Caki2 (cell line): ENCODE measurements at regions not wholly inside any gene's neighbourhood (a gene's known extent, or its start where the extent isn't known, plus 50 kb on each side); places are given as distances from the start of the nearest gene placed in this dataset.

ENCODE experiments used
- DNase-seq: peaks from one replicate; pipeline ENCODE4 v3.0.0-alpha.2; 2015; ENCODE audit warnings: low read depth
- in situ Hi-C: cut with HindIII; loops from 2 replicates; pipeline ENCODE4 v1.10.0; 2016; ENCODE audit warnings: low sequenced_read_pairs, low pct_unique_long_range_greater_than_20kb, mixed read lengths

DNA sequence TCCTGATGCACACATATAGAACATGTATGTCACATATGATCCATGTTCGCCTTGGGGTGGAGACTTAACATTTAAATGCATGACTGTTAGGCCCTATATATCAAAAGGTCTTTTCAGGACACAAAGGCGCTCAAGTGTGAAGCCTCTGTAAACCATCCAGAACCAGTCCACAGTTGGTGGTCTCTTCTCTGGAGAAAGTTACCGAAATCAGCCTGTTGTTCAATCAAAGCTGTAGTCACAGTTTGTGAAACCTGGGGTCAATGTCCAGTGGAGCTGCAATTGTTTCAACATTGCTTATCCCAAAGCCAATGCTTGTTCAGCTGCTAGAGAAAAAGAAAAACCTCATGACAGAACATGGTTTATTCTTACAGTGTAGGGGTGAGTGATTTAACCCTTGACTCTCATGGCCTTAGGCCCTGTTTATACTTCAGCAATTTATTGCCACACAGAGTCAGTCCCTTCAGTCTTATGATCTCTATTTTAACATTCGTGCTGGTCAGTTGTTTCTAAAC is 193.6 kb upstream of the CST7 start:
- peak; percentile 81 for DNase-seq
- in situ Hi-C loops = no loop called here

DNA sequence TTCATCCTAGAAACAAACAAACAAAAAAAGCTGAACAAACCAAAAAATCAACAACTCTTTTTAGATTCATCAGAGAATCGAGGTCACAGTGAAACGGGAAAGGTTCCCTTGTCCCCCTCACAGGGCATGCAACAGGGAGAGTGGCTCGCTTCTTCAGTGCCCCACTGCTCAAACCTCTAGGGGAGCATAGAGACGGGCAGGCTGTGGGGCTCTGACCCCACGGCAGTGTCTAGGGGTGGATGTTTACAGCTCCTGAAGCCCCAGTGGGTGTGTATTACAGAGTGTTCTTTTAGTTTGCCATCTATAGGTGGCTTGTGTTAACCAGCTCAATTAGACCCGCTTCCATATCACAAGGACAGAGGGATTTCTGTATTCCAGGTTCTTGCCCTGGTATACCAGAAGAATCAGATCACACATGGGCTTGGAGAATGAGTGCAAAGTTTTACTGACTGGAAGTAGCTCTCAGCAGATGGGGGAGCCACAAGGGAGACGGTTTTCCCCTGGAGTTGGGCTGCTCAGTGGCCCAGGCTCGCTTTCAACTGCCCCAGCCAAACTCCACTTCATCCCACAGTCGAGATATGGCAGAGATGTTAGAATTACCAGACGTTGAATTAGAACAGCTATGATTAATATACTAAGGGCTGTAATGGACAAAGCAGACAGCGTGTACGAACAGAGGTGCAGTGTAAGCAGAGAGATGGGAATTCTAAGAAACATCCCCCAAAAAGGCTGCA is 192.6 kb upstream of the CST7 start:
- no peak for DNase-seq
- in situ Hi-C loops = no loop called here

DNA sequence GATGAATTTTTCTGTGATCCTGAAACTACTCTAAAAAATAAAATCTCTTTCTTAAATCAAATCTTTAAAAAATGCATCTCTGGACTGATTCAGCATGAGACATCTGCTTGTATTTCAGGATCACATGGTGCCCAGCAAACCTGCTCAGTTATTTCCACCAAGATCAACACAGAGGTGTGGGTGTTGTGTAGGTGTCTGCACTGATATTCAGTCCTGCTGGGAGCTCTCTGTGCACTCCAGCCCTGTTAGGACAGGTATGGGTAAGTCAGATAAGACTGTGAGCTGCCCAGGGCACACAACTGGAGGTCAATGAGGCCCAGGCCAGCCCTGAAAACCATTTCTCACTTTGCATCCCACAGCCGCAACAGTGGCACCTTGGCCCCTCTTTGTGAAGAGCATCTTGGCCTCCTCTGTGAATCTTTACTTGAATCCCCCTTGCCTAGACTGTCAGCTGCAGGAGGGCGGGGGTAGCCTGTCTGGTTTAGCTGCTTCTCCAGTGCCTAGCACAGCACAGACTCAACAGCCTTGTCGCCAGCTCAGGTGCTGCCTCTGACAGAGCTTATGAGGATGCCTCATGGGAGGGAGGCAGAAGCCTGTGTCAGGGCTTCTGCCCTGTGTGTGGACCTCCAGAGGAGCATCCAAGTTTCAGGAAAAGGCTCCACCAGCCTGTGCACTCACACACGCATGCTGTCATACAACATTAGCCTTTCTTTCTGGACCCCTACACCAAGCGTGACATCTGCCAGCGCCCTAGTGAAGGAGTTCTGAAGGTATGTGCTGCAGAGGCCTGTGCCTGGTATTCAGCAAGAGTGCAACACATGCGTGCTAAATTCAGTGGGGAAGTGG is 187.6 kb upstream of the CST7 start:
- no peak for DNase-seq

DNA sequence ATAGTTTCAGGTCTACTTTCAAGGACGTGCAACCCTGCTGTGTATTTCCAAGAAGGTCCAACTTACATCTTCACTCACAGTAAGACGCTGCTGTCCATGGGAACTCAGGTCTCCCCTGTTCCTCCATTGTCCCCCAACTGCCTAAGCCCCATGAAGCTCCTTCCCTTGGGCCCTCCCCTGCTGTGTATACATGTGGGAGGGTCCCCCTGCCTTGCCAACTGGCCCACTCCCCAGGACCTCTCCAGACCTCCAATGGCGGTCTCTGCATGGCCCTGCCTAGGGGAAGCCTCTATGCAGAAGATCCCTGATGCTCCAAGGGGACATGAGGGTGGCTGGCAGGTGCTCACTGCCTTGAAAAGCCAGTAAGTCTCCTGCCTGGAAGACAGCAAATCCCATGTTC is 186.7 kb upstream of the CST7 start:
- no peak for DNase-seq
- in situ Hi-C loops = no loop called here

More for the DNA sequence above, 187.6 kb upstream of the CST7 start:
- in situ Hi-C loops = no loop called here

DNA sequence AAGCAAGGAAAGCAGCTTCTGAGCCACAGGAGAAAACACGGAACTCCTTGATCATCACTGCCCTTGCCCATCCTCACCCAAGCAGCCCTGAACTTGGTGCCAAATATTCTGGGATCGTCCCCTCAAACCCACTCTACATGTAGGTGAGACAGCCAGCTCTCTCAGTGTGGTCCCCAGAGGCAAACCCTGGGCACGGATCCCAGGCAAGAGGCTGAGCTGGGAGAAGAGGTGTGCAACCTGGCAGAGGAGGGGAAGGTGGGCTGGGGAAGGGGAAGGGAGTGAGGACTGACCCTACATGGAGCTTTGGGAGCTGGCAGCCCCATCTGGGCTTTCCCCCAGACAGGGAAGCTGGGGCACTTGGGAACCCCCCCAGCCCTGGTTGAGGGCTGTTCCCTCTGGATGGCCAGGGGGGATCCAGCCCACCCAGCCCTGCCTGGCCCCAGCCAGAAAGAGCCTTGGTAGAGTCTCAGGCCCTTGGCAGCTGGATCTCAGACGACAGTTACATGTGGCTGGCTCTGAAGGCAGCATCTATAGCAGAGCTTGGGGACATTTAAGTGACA is 186.2 kb upstream of the CST7 start:
- DNase-seq = no peak
- in situ Hi-C loops = no loop called here

DNA sequence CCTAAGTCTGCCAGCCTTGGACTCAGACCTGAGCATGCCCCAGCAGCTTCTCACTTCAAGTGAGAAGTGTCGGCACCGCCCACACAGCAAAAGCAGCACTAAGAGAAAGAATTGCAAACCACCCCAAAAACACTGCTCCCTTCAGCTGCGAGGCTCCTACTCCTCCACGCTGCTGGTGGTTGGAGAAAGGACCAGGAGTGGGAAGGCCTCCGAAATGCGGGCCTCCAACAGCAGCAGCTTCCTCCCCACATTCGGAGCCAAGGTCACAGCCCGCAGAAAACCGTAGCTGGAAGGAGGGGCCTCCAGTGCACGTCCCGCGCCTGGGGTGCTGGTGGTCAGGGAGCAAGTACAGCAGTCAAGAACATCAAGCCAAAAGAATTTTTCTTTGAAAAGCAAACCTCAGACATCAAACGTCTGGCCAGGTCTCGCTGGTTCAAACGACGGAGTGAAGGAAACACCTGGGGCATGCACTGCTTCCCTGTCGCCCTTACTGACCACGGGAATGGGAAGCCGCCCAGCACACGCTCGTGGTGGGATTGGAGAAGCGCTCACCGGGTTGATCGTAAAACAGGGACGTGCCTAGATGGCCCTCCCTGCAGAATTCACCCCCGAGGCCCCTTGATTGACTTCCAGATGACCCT is 185.6 kb upstream of the CST7 start:
- DNase-seq = no peak

DNA sequence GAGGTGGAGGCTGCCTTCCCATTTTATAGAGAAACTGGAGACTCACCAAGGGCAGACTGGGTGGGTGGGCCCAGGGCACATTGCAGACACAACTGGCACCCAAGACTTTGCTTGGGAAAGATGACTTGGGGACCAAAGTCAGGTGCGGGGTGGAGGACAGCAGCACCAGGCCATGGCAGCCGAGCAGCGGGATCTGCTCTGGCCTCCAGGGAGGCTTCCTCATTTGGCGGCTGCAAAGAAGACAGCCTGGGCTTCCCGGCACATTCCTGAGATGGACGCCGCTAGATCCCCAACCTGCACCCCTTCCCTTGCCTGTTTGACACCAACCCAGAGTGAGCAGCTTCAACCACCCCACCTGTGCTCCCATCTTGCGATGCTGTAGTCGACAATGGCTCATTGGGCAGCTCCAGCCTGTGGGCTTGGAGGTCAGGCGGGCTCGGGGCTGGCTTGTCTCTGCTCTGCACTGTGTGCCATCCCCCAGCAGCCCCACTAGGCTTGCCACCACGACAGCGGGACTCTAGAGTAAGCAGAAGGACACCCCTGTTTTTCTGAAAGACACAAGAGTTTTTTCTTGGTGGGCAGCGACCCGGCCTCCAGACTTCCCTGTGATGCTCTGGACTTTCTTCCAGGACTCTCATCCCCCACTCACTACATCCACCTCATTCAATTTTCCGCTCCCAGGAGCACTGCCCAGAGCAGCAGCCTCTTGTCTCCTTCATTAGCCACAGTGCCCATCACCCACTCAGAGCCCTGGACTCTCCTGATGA is 184.9 kb upstream of the CST7 start:
- in situ Hi-C loops = no loop called here
- no peak for DNase-seq

More for the DNA sequence above, 185.6 kb upstream of the CST7 start:
- in situ Hi-C loops = no loop called here

DNA sequence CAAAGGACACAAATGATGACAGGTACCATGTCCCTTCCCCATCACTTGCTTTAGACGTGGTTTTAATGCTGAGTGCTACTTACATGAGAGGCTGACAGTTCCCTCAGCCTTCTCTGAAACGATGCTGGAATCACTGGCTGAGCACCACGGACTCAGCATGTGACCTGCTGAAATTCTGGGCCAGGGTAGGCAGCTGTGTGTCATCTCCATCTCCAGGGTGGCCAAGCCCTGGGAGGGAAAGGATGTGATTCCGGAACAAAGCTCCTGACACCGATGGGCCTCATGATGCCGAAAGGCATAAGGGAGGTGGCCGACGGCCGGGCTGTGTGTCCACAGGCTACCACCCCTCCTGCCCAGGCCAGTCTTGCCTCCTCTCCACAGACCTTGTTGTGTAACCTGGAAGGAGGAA is 184.3 kb upstream of the CST7 start:
- in situ Hi-C loops = no loop called here
- DNase-seq = no peak

DNA sequence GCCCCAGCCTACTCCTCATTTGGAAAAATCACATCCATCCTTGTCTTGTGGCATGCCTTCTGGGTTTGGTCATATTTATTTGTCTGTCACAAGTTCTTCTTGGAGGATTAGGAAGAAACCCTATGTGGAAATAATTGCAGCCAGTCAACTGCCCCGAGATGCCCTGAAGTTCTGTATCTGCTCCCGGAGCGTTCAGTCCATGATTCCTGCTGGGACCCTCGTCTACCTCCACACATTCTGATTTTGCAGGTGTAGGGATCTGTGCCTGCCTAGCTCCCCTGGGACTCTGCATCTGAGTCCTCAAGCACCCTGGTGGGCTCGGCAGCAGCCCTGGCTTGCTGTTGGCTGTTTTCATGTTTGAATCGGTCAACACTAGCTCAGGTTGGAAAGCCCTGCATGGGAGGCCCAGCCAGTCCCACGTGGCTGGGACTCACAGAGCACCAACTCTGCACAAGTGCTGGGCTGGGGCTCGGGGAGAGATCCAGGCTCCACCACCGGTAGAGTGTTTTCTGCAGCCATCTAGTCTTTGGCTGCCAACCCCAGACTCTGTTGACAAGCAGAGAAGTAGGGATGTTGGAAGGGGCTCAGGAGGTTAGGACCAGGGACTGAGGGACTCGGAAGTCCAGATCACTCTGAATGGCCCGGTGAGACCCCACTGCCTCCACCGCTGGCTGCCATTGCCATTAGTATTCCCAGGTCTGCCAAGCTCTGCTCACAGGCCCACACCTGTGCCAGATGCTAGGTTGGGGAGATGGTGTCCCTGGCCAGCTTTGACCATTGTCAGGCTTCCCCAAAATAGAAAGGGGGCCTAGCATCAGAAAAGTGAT is 183.5 kb upstream of the CST7 start:
- in situ Hi-C loops = no loop called here
- DNase-seq = no peak

DNA sequence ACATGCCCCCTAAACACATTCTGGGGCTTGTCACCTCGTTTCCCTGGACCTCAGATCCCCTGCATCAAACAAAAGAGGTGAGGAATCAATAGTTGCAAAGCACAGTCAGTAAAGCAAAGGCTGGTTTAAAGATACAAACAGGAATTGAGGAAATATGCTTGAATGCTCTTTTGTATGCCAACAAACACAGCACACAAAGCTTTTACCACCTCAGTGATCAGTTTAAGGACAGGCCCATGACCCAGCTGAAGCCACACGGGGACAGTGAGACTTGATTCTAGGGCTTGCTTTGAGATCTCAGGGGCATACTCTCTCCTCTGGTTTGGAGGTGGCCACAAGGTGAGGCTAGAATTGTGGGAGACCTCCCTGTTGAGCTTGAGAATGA is 182.9 kb upstream of the CST7 start:
- in situ Hi-C loops = no loop called here
- DNase-seq = no peak

DNA sequence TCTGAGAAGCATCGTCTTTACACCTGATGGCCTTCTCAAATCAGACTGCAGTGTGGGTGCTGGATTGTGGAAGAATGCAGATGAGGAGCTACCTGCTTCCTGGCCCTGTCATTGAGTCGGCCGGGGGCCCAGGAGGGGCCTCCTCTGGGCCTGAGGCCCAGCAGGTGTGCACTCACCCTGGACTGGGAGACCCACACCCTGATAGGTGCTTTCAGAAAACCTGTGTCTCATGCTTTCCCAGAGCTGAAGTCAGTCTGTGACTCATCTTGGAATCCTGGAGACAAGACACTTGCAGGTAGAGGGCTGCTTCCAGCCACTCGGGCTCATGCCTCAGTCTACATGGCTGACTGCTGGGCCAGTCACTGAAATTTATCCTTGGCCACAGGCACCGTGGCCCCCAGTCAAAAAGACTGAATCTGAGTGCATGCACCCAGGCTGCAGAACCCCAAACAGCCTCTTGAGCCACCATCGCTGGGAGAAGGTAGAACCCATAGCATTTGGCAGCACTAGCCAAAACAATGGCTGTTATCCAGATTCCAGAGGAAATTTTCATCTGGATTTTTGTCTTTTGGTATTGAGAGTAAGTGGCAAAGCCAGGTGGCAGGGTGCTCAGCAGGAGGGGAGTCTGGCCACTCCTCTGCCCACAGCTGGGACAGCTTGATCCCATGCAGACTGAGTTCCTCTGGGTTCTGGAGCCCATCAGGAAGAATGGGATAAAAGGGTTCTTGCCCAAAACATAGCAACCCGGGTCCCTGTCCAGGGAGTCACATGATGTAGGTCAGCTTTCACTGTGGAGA is 182.0 kb upstream of the CST7 start:
- in situ Hi-C loops = no loop called here
- no peak for DNase-seq

DNA sequence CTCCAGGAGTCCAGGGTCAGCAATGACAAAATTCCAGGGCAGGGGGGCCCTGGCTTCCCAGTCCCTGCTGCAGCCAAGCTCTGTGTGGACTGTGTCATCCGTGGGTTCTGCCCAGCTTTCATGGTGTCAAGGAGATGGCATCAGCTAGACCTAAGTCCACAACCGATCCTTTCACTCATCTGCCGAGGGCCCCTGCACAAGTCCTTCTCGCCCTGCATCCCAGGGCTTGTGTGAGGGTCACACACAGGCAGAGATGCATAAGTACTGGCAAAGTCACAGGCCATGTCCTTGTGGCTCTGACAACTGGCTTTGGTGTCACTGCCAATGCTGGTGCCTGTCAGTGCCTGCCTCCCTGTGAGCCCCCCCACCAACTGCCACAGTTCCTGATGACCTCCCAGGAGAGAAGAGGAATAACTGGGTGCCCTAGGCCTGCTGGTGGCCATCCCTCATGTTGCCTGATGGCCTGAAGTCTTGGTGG is 181.4 kb upstream of the CST7 start:
- in situ Hi-C loops = no loop called here
- no peak for DNase-seq

DNA sequence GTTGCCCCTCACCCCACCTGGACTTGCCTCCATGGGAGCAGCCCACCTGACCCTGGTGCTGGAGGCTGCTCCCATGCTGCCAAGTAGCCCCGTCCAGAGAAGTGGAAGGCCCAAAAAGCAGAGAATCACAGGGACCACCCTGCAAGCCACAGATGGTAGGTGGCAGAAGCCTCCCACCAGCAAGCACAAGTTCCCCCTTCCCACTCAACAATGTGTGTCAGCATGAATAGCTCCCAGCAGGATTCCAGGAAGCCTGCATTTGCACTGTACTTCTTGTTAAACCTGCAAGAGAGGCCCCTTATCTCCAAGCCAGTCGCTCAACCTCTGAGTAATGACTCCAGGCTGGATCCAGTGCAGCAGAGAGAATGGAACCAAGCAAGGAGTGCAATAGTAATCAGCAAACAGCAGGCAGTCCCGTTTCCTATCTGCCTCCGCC is 180.8 kb upstream of the CST7 start:
- no peak for DNase-seq
- in situ Hi-C loops = no loop called here

DNA sequence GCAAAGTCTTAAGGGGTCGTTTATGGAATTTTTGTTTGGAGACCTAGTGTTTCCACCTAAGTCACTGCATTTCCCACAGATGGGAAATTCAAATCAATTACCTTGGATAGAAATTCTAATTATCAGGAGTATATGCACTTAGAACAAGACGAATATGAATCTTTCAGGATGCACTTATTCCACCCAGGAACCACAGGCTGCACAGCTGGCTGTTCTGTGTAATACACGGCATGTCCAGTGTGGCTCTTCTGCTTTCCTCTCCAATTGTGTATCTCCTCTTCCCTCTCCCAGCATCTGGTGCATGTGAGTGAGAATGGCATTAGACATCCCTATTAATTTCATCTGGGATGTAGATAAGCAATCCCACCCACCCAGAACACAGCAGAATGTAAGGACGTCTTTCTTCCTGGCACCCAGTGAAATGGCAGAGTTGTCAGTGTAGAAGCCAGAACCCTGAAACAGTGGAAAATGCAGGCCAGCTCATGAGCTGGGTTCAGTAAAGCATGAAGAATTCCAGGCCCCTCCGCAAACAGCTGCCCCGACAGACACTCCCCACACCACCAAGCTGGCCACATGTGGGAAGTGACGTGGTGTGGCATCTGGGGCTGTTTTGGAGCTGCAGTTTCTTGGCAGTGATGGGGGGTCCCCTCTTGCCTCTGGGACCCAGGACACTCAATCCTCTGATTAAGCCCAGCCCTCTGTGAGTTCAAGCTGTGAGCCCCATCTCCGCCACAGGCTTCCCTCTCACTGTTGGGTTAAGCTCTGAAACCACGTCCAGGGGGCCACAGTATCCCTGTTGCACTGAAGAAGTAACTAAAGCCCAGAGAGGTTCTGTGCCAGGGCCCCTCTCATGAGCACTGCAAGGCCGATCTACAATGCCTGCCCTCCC is 180.1 kb upstream of the CST7 start:
- in situ Hi-C loops = no loop called here
- DNase-seq = no peak

DNA sequence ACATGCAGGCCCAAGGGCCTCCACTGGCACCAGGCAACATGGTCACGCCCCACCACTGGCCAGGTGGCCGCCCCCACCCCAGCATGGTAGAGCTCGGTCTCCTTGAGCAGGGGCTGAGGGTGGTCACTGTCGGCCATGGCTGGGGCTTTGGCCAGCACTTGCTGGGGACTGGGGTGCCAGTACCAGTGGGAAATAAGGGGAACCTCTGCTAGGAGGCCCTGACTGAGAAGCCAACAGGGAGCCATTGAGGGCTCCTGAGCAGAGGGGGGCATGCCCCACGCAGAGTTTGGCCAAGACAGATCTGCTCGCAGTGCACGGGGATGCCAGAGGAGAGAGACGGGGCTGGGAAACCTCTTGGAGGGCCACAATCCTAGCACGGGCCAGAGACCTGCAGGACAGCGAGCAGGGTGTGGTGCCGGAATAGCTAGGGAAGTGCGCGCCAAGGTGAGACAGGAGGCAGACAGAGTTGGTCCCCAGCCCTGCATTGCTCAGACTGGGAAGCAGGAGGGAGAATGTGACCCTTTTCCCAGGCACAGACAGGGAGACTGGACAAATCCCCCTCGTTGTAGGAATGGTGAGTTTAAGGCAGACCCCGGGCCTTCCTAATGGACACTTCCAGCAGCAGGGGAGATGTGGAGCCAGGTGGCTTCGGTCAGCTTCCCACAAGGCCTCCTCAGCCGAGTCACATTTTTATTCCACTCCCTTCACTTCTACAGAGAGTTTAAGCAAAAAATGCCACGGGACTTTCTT is 179.0 kb upstream of the CST7 start:
- in situ Hi-C loops = no loop called here
- DNase-seq = no peak
